Lung (tissue), 11 donors: ENCODE measurements at regions not wholly inside any gene's neighbourhood (a gene's known extent, or its start where the extent isn't known, plus 50 kb on each side); places are given as distances from the start of the nearest gene placed in this dataset.

Source experiments
- ATAC-seq: fragments of 200-7000 bp; cut with Tn5 transposase; one replicate; pipeline ENCODE4 v1.9.1; 2020; ENCODE audit warnings: moderate number of reproducible peaks; ENCODE audit not compliant: insufficient read depth, low FRiP score
- DNase-seq, 3 donors: peaks; one replicate each; pipeline ENCODE4 v3.0.0-alpha.2; 2013 to 2017
- H3K27ac ChIP-seq, 2 donors: one replicate each; pipeline ENCODE4 v1.5.1; 2013; ENCODE audit warnings: mild to moderate bottlenecking in 2 of 2, moderate library complexity in 2 of 2, control low read depth in 1 of 2, inconsistent platforms in 1 of 2, low read depth in 1 of 2, low read length in 1 of 2
- H3K27me3 ChIP-seq, 3 donors: one replicate each; pipeline ENCODE4 v1.5.1; 2013; ENCODE audit warnings: low read length in 2 of 3; ENCODE audit not compliant: control insufficient read depth in 3 of 3, insufficient read depth in 3 of 3
- H3K36me3 ChIP-seq, 4 donors: one replicate each; pipeline ENCODE4 v1.5.1; 2013; ENCODE audit warnings: low read length in 4 of 4, mild to moderate bottlenecking in 1 of 4, moderate library complexity in 1 of 4; ENCODE audit not compliant: control insufficient read depth in 4 of 4, insufficient read depth in 4 of 4
- H3K4me1 ChIP-seq, 5 donors: one replicate each; pipeline ENCODE4 v1.5.1; 2013; ENCODE audit warnings: low read length in 5 of 5, mild to moderate bottlenecking in 2 of 5, moderate library complexity in 1 of 5; ENCODE audit not compliant: control insufficient read depth in 5 of 5, insufficient read depth in 5 of 5
- H3K4me3 ChIP-seq: one replicate; pipeline ENCODE4 v1.5.1; 2013; ENCODE audit warnings: mild to moderate bottlenecking, control low read depth, moderate library complexity
- H3K9ac ChIP-seq, 2 donors: one replicate each; pipeline ENCODE4 v1.5.1; 2013; ENCODE audit warnings: low read length in 2 of 2, control low read depth in 1 of 2; ENCODE audit not compliant: insufficient read depth in 1 of 2
- H3K9me3 ChIP-seq, 4 donors: one replicate each; pipeline ENCODE4 v1.5.1; 2013; ENCODE audit warnings: low read length in 3 of 4, mild to moderate bottlenecking in 1 of 4, moderate library complexity in 1 of 4; ENCODE audit not compliant: control insufficient read depth in 4 of 4, insufficient read depth in 3 of 4
- CTCF ChIP-seq: IDR thresholded peaks from 2 replicates; pipeline ENCODE4 v1.5.1; 2012; ENCODE audit warnings: mild to moderate bottlenecking; ENCODE audit errors: control extremely low read depth, extremely low read depth
- WGBS, 2 donors: extraction: QIAGEN DNeasy Blood & Tissue Kit; methylation state at CpG; one replicate each; pipeline ENCODE4 v1.1.7; 2013; 5-methylcytosine and 5-hydroxymethylcytosine counted together
- donor health status: control.
- donor health status: control.
- donor health status: Bipolar disorder and iron deficiency.
- donor health status: healthy.
- donor health status: DM: yes; HTN: yes; CAD: no.

DNA sequence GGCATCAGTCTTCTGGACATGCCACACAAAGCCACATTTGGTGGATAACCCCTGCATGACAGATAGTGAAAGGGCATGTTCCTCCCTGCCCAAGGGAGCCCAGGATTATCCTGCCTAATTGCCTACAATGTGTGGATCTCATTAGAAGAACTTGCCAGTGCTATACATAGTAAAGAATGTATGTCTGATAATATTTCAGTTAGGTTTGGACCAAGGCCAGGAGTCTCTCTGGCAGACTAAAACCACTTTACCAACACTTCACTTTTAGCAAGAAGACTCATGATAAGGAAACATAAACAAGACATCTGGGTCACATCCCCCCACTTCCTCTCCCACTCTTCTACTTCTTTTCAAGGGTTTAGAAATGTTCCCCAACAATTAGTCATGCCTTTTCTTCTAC is 196.7 kb downstream of the MTERF1 start:
- TF ChIP-seq CTCF: no peak
- no peak overlapping the region for H3K9ac ChIP-seq
- DNase-seq (peak; percentile 80 to 97 (median 94)), ATAC-seq (no peak)
- no peaks in the 10 kb centered on the region for H3K36me3 ChIP-seq
- no peak overlapping the region for H3K4me3 ChIP-seq
- peaks cover 0 to 37% (median 2%) of the 10 kb centered on the region in 5 donors for H3K4me1 ChIP-seq
- H3K9me3 ChIP-seq: peaks cover 0 to 9% (median 4%) of the 10 kb centered on the region in 4 donors
- H3K27ac ChIP-seq: no peak overlapping the region
- H3K27me3 ChIP-seq: no peaks in the 10 kb centered on the region

DNA sequence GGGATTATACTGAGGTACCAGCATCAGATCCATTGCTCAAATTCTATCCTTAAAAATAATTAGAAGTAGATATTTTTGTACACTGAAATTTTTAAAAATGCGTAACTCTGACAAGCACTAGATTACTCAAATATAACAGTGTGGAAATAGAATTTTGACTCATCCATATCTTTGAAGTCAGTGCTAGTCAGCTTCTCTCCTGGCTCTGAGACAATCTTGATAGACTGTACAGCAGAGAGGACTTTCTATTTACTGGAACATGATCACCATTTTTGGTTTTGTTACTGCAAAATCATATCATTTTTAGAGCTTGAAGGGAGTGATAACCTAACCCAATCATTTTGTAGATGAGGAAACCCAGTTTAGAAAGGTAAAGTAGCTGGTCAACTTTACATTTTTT is 195.0 kb downstream of the MTERF1 start:
- no peaks in the 10 kb centered on the region for H3K27me3 ChIP-seq
- 84 to 85% methylated on average over 1 of the region's 1 CpG for WGBS, 2 donors
- H3K9ac ChIP-seq: no peak overlapping the region
- ATAC-seq (no peak), DNase-seq (peak in 1 of 3 donors; percentile 37)
- no peaks in the 10 kb centered on the region for H3K36me3 ChIP-seq
- peaks cover 0 to 38% (median 3%) of the 10 kb centered on the region in 5 donors for H3K4me1 ChIP-seq
- H3K9me3 ChIP-seq: peaks cover 0 to 8% (median 4%) of the 10 kb centered on the region in 4 donors
- no peak overlapping the region for H3K4me3 ChIP-seq
- no peak overlapping the region for H3K27ac ChIP-seq
- TF ChIP-seq CTCF: no peak

- H3K4me1 ChIP-seq: peaks cover 0 to 23% (median under 1%) of the 10 kb centered on the region in 5 donors
- peaks cover 0 to 2% (median 0%) of the 10 kb centered on the region in 4 donors for H3K9me3 ChIP-seq
- H3K27me3 ChIP-seq: no peaks in the 10 kb centered on the region
- WGBS, 2 donors: 65 to 77% methylated on average over 1 of the region's 1 CpG
- TF ChIP-seq CTCF: no peak
- no peak overlapping the region for H3K4me3 ChIP-seq
- H3K36me3 ChIP-seq: no peaks in the 10 kb centered on the region
- H3K9ac ChIP-seq: no peak overlapping the region
- DNase-seq (peak in 1 of 3 donors; percentile 26), ATAC-seq (no peak)
- H3K27ac ChIP-seq: no peak overlapping the region
These were observed 189.9 kb downstream of the MTERF1 start for GRCh38 chr7:91690541-91691070.

GRCh38 chr7:91691865-91692264 is 188.6 kb downstream of the MTERF1 start:
- Histone ChIP-seq H3K9me3 (peaks cover 0 to 2% (median 0%) of the 10 kb centered on the region in 4 donors), H3K9ac (no peak overlapping the region), H3K27me3 (no peaks in the 10 kb centered on the region), H3K4me1 (peaks cover 0 to 17% (median 0%) of the 10 kb centered on the region in 5 donors), H3K27ac (no peak overlapping the region), H3K36me3 (no peaks in the 10 kb centered on the region), H3K4me3 (no peak overlapping the region)
- DNase-seq: no peak
- no peak for TF ChIP-seq CTCF
- no peak for ATAC-seq
- WGBS, 2 donors: 88 to 93% methylated on average over 6 of the region's 6 CpGs
